KMS-11 (cell line): ENCODE measurements at regions not wholly inside any gene's neighbourhood (a gene's known extent, or its start where the extent isn't known, plus 50 kb on each side); places are given as distances from the start of the nearest gene placed in this dataset.

Experiments
- H2AFZ ChIP-seq: fragments of 200-600 bp; sonication (generic); 2 replicates; pipeline ENCODE4 v1.6.1; 2016; ENCODE audit warnings: antibody characterized with exemption, mixed run types, low read depth
- H3K27ac ChIP-seq: fragments of 200-600 bp; sonication (generic); 2 replicates; pipeline ENCODE4 v1.6.1; 2016; ENCODE audit warnings: mild to moderate bottlenecking, mixed run types
- H3K27me3 ChIP-seq: fragments of 200-600 bp; sonication (generic); 2 replicates; pipeline ENCODE4 v1.6.1; 2017; ENCODE audit warnings: mild to moderate bottlenecking, low read depth, mixed run types, moderate library complexity; ENCODE audit not compliant: insufficient read depth
- H3K36me3 ChIP-seq: fragments of 200-600 bp; sonication (generic); 2 replicates; pipeline ENCODE4 v1.6.1; 2017; ENCODE audit warnings: mild to moderate bottlenecking, mixed run types; ENCODE audit not compliant: insufficient read depth
- H3K4me1 ChIP-seq: fragments of 200-600 bp; sonication (generic); 2 replicates; pipeline ENCODE4 v1.6.1; 2016; ENCODE audit warnings: mild to moderate bottlenecking, low read depth, mixed run types; ENCODE audit not compliant: poor library complexity, severe bottlenecking
- H3K4me2 ChIP-seq: fragments of 200-600 bp; sonication (generic); 2 replicates; pipeline ENCODE4 v1.7.0; 2016; ENCODE audit warnings: mild to moderate bottlenecking, mixed run types
- H3K4me3 ChIP-seq: fragments of 200-600 bp; sonication (generic); IDR thresholded peaks from 2 replicates; pipeline ENCODE4 v1.6.1; 2017; ENCODE audit warnings: low read depth, low read length, mixed read lengths; ENCODE audit not compliant: insufficient read depth
- H3K79me2 ChIP-seq: fragments of 200-600 bp; sonication (generic); 2 replicates; pipeline ENCODE4 v1.6.1; 2016; ENCODE audit warnings: low read depth, mixed run types; ENCODE audit not compliant: insufficient read depth
- H3K9ac ChIP-seq: fragments of 200-600 bp; sonication (generic); 2 replicates; pipeline ENCODE4 v1.6.1; 2016; ENCODE audit warnings: mild to moderate bottlenecking, mixed run types
- H4K20me1 ChIP-seq: fragments of 200-600 bp; sonication (generic); 2 replicates; pipeline ENCODE4 v1.6.1; 2016; ENCODE audit warnings: mild to moderate bottlenecking, mixed run types; ENCODE audit not compliant: insufficient read depth
- TF ChIP-seq, protein P1 (sequence below): fragments of 200-600 bp; sonication (generic); conservative IDR thresholded peaks from 2 replicates; pipeline ENCODE4 v1.6.1; 2017; ENCODE audit warnings: low read depth, mild to moderate bottlenecking, antibody characterized with exemption, low read length, moderate library complexity, mixed read lengths

DNA sequence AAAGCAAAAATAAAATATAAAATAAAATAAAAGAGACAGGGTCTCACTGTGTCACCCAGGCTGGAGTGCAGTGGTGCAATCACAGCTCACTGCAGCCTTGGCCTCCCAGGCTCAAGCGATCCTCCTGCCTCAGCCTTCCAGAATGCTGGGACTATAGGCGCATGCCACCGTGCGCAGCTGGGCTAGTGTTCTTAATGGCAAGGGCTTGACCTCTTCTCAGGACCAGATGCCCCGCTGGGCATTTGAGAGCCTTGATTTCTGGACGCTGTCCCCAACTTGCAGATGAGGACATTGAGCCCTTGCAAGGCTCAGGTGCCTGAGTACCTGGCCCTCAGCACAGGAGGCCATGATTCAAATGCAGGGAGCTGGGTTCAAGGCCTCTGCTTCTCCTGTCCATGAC, 82.6 kb downstream of the DHCR7 start:
- no peak overlapping the region for H3K9ac ChIP-seq
- TF ChIP-seq, protein P1, sequence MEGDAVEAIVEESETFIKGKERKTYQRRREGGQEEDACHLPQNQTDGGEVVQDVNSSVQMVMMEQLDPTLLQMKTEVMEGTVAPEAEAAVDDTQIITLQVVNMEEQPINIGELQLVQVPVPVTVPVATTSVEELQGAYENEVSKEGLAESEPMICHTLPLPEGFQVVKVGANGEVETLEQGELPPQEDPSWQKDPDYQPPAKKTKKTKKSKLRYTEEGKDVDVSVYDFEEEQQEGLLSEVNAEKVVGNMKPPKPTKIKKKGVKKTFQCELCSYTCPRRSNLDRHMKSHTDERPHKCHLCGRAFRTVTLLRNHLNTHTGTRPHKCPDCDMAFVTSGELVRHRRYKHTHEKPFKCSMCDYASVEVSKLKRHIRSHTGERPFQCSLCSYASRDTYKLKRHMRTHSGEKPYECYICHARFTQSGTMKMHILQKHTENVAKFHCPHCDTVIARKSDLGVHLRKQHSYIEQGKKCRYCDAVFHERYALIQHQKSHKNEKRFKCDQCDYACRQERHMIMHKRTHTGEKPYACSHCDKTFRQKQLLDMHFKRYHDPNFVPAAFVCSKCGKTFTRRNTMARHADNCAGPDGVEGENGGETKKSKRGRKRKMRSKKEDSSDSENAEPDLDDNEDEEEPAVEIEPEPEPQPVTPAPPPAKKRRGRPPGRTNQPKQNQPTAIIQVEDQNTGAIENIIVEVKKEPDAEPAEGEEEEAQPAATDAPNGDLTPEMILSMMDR: no peak
- H3K4me3 ChIP-seq: no peak overlapping the region
- H2AFZ ChIP-seq: no peak overlapping the region
- no peaks in the 10 kb centered on the region for H3K79me2 ChIP-seq
- H3K4me1 ChIP-seq: no peaks in the 10 kb centered on the region
- no peak overlapping the region for H3K4me2 ChIP-seq
- no peaks in the 10 kb centered on the region for H3K36me3 ChIP-seq
- no peaks in the 10 kb centered on the region for H3K27me3 ChIP-seq
- H4K20me1 ChIP-seq: no peaks in the 10 kb centered on the region
- H3K27ac ChIP-seq: no peak overlapping the region

DNA sequence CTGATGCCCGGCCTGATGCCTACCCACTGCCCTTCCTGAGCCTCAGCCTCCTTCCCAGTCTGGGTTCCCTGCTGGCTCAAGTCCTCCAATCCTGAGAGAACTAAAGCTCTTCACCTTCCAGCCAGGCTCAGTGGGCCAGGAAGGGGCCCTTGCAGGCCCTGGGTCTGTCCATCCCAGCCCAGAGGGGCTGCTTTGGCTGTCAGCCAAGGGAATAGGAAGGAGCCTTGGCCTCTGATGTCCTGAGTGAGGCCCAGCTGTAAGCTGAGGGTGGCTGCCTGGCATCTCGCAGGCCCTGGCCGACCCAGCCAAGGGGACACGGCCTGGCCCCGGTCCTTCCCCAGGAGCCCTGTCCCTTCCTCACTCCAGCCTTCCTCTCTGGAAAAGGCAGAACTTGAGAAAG, 83.4 kb downstream of the DHCR7 start:
- Histone ChIP-seq H3K4me1 (no peaks in the 10 kb centered on the region), H3K27me3 (no peaks in the 10 kb centered on the region), H3K79me2 (no peaks in the 10 kb centered on the region), H4K20me1 (no peaks in the 10 kb centered on the region), H3K9ac (no peak overlapping the region), H3K4me3 (no peak overlapping the region), H3K4me2 (no peak overlapping the region), H3K36me3 (no peaks in the 10 kb centered on the region), H3K27ac (no peak overlapping the region), H2AFZ (no peak overlapping the region)
- TF ChIP-seq, protein P1: no peak

DNA sequence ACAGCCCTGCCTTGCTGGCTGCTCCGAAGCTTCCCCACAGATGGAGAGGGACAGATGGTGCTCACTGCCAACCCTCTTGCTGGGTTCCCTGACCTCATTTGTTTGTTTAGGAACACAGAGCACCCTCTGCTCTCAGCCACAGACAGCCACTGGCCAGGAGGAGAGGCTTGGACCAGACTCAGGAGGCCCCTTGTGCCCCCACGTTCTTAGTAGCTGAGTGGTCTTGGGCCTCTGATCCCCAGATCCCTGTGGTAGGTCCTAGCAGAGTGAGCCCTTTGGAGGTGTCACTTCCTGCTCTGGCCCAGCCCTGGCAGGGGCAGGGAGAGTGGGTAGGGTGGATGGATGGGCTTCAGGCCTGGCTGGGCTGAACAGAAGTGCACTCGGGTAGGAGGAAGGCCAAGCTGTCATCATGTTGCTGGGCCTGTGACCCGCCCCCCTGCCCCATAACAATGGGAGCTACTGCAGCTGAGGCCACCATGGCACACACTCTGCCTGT, 84.0 kb downstream of the DHCR7 start:
- Histone ChIP-seq H3K27ac (no peak overlapping the region), H3K4me2 (no peak overlapping the region), H2AFZ (no peak overlapping the region), H3K36me3 (no peaks in the 10 kb centered on the region), H4K20me1 (no peaks in the 10 kb centered on the region), H3K4me1 (no peaks in the 10 kb centered on the region), H3K27me3 (no peaks in the 10 kb centered on the region), H3K79me2 (no peaks in the 10 kb centered on the region), H3K9ac (no peak overlapping the region), H3K4me3 (no peak overlapping the region)
- TF ChIP-seq, protein P1: no peak

DNA sequence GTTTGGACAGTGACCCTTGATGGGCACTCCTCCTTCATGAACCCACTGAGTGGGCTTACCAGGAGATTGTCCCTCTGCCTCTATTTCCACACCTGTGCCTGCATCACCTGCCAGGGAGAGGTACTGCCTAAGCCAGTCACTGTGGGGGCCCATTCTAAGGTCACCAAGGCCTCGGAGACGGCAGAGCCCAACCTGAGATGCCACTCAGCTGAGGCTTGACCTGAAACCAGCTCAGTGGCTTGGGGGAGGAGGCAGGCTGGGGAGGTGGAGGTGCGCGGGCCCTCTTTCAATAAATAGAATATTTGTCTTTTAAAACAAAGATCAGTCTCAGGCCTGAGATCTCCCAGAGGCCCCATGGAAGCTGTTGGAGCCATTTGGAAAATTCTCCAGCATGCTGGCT, 84.5 kb downstream of the DHCR7 start:
- H3K9ac ChIP-seq: no peak overlapping the region
- H3K27ac ChIP-seq: no peak overlapping the region
- TF ChIP-seq, protein P1: no peak
- H3K4me3 ChIP-seq: no peak overlapping the region
- H3K79me2 ChIP-seq: no peaks in the 10 kb centered on the region
- H3K4me2 ChIP-seq: no peak overlapping the region
- no peak overlapping the region for H2AFZ ChIP-seq
- no peaks in the 10 kb centered on the region for H3K27me3 ChIP-seq
- no peaks in the 10 kb centered on the region for H4K20me1 ChIP-seq
- no peaks in the 10 kb centered on the region for H3K36me3 ChIP-seq
- H3K4me1 ChIP-seq: no peaks in the 10 kb centered on the region
